DMS153 treated with DMSO at 0.1 percent for 48 hours (cell line): ENCODE measurements at regions not wholly inside any gene's neighbourhood (a gene's known extent, or its start where the extent isn't known, plus 50 kb on each side); places are given as distances from the start of the nearest gene placed in this dataset.

ENCODE experiments used
- DNase-seq: peaks from one replicate; lab custom pipeline; 2025; ENCODE audit not compliant: unreplicated experiment; lab: John Stamatoyannopoulos, UW

- DNase-seq = no peak
These were observed 56.0 kb upstream of the CTTNBP2 start for GRCh38 chr7:117929237-117929636.

DNA sequence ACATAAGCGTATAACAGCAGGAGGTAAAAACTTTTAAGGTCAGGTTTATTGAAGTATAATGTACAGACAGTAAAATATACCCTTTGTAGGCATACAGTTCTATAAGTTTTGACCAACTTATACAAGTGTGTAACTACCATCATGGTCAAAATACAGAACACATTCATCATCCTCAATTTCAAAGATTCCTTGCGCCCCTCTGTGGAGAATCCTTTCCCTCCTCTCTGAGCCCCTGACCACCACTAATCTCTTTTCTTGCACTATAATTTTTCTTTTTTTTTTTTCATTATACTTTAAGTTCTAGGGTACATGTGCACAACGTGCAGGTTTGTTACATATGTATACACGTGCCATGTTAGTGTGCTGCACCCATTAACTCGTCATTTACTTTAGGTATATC, 58.1 kb upstream of the CTTNBP2 start:
- no peak for DNase-seq

- DNase-seq = no peak
These were observed 64.0 kb upstream of the CTTNBP2 start for GRCh38 chr7:117937049-117937752.

DNA sequence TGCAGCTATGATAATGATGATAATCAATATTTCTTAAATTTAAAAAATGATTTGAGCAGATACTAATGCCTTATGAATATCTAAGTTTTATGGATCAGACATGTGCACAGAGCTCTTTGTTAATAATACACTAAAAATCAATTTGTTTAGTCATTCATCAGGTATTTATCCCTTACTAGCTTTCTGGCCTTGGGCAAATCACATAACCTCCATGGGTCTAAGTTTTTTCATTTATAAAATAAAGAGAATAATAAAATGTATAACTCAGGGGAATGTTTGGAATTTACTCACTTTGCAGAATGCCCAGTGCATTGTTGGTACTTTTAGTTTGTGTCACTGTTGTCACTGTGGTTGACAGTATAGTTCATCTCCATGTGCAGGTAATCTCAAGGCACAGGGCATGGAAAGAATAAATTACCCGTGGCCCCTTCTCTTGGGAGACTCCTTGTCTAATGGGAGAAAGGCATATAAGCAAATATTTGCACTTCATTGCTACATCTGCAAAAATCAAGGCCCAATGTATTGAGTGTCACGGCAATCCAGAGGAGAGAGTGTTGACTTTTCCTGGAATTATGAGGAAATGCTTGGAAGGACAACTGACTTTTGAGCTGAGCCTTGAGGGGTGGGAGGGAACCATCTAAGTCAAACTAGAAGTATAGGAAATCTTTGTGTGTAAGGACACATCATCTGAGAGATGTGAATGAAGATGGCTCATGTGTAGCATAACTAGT, 64.7 kb upstream of the CTTNBP2 start:
- DNase-seq = no peak

GRCh38 chr7:117941138-117941810, 68.0 kb upstream of the CTTNBP2 start:
- DNase-seq = no peak

- no peak for DNase-seq
These were observed 69.5 kb upstream of the CTTNBP2 start for GRCh38 chr7:117942780-117943179.

- DNase-seq = no peak
These were observed 71.6 kb upstream of the CTTNBP2 start for GRCh38 chr7:117944886-117945285.

- DNase-seq = no peak
These were observed 73.0 kb upstream of the CTTNBP2 start for GRCh38 chr7:117946151-117946633.

DNA sequence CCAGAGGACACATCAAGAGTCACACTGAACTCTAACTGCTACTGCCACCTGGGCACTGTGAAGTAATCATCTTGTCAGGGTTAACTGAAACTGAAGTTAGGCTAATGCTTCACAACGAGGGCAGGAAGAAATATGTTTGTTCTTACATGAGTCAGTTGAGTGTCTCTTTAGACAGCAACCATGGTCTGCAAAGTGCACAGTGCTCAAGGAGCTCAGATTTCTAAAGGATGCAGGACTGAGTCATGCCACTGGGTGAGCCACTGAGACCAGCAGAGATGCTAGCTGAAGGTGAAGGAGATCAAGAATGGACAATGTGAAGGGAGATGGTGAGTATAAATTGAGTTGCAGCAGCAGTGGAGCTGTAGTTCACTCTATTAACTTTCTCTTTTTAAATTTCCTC, 76.0 kb upstream of the CTTNBP2 start:
- DNase-seq = no peak

- no peak for DNase-seq
These were observed 77.5 kb upstream of the CTTNBP2 start for GRCh38 chr7:117950601-117951260.

- no peak for DNase-seq
These were observed 78.0 kb upstream of the CTTNBP2 start for GRCh38 chr7:117951285-117951684.

GRCh38 chr7:117951691-117952280, 78.5 kb upstream of the CTTNBP2 start:
- DNase-seq = peak; percentile 46

- DNase-seq = no peak
These were observed 81.8 kb upstream of the CTTNBP2 start for GRCh38 chr7:117955046-117955445.

- DNase-seq = no peak
These were observed 87.1 kb upstream of the CTTNBP2 start for GRCh38 chr7:117960351-117960750.

- DNase-seq = no peak
These were observed 88.0 kb upstream of the CTTNBP2 start for GRCh38 chr7:117961235-117961634.

- no peak for DNase-seq
These were observed 89.2 kb upstream of the CTTNBP2 start for GRCh38 chr7:117962366-117962994.

DNA sequence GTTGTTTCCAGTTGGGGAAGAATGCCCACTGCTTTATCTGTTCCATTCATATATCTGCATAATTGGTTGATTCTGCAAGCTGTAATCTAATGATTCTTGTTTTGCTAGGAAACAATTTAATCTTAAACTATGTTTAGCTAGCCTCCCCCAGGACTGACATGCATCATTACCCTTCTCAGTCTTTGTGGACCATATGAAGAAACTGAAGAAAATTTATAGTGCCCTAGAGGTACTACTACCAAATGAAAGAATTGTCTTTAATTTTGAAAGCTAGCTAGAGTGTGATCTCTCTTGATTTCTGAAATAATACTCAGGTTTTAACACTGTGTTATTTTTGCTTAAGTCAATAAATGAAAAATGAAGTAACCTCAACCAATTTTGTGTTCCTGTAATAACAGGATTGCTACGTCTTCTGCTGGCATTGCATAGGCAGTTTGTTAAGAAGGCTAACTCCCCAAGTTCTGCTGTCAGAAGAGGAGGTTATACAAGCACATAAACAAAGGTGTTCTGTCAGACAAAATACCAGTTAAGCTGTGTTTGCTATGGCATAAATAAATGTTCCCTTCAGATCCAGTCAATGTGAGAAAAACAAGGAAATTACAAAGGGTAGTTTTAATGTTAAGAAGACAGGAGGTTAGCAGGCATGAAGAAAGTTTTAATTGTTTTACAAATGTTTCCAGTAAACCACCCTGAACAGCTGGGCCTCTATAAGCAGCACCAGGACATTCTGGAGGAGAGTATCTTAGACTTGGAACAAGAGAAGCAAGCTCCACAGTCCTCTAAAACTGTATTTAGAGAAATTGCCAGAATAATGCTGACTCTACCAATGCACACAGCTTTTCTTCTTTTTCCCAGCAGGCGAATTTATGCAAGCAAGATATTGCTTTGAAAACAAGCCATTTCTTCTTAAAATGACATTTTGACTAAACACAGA, 90.3 kb upstream of the CTTNBP2 start:
- DNase-seq = no peak

GRCh38 chr7:117970801-117971200, 97.6 kb upstream of the CTTNBP2 start:
- no peak for DNase-seq

DNA sequence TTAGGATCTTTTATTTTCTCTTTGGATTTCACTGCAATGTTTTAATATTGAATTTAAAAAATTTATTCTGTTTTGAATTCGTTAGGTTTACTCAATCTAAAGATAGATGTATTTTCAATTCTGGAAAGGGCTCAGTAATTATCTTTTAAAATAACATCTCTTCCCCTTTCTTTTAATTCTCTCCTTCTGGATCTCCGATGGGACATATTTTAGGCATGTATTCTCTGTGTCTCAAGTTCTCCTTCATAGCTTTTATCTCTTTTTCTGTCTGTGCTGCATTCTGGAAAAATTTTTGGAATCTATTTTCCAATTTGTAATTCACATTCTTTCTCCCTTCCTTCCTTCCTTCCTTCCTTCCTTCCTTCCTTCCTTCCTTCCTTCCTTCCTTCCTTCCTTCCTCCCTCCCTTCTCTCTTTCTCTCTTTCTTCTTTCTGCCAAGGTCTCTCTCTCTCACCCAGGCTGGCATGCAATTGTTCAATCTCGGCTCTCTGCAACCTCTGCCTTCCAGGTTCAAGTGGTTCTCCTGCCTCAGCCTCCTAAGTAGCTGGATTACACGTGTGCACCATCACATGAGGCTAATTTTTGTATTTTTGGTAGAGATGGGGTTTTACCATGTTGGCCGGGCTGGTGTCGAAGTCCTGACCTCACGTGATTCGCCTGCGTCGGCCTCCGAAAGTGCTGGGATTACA, 98.5 kb upstream of the CTTNBP2 start:
- DNase-seq = no peak
